B cell (primary cell): ENCODE measurements at regions not wholly inside any gene's neighbourhood (a gene's known extent, or its start where the extent isn't known, plus 50 kb on each side); places are given as distances from the start of the nearest gene placed in this dataset.

Experiments used
- ATAC-seq: fragments of 200-7000 bp; cut with Tn5 transposase; one replicate; pipeline ENCODE4 v1.10.0; 2021; ENCODE audit warnings: low read depth, mild to moderate bottlenecking, moderate number of reproducible peaks, moderate library complexity
- CTCF ChIA-PET: fragments of 350-600 bp; sonication (Branson Sonifier 250); formaldehyde crosslinking; loops from one replicate; lab custom pipeline; 2021; ENCODE audit warnings: antibody characterized with exemption, inconsistent platforms; lab: Charles Lee
- POLR2A ChIA-PET: fragments of 350-600 bp; sonication (Branson Sonifier 250); formaldehyde crosslinking; loops from one replicate; lab custom pipeline; 2021; ENCODE audit warnings: antibody characterized with exemption; lab: Charles Lee
- DNase-seq: peaks from one replicate; pipeline ENCODE4 v3.0.0; 2013
- H2AFZ ChIP-seq: 2 replicates; pipeline ENCODE4 v1.6.1; 2012; ENCODE audit warnings: mild to moderate bottlenecking, low read depth, low read length; ENCODE audit not compliant: insufficient read depth, poor library complexity, severe bottlenecking
- H3K27ac ChIP-seq, 2 donors: 1 replicate in 1 of 2; 2 replicates in 1 of 2; pipeline ENCODE4 v1.5.1; 2012 to 2013; ENCODE audit warnings: low read length in 2 of 2, mild to moderate bottlenecking in 2 of 2, moderate library complexity in 1 of 2
- H3K27me3 ChIP-seq, 4 experiments: fragments of 200-600 bp in 1 of 4; sonication (generic) in 1 of 4; replicated peaks in 1 of 4; 1 replicate in 2 of 4; 2 replicates in 2 of 4; pipeline versions ENCODE4 v1.6.1 to v1.7.0; 2013 to 2016; ENCODE audit warnings: low read length in 3 of 4, mild to moderate bottlenecking in 2 of 4, mixed read lengths in 1 of 4, moderate library complexity in 1 of 4; ENCODE audit not compliant: insufficient read depth in 4 of 4, control insufficient read depth in 3 of 4; ENCODE audit errors: control extremely low read depth in 1 of 4
- H3K36me3 ChIP-seq, 2 experiments: replicated peaks in 1 of 2; 1 replicate in 1 of 2; 2 replicates in 1 of 2; pipeline versions ENCODE4 v1.6.1 to v1.7.1; 2013; ENCODE audit warnings: low read length in 1 of 2; ENCODE audit not compliant: insufficient read depth in 2 of 2, control insufficient read depth in 1 of 2; ENCODE audit errors: control extremely low read depth in 1 of 2, extremely low read depth in 1 of 2
- H3K4me1 ChIP-seq, 2 donors: fragments of 200-600 bp in 1 of 2; sonication (generic) in 1 of 2; 1 replicate in 1 of 2; 2 replicates in 1 of 2; pipeline versions ENCODE4 v1.5.1 to v1.6.1; 2013 to 2017; ENCODE audit warnings: low read length in 2 of 2; ENCODE audit not compliant: control insufficient read depth in 2 of 2, insufficient read depth in 2 of 2
- H3K4me2 ChIP-seq: replicated peaks from 2 replicates; pipeline ENCODE3; 2012; ENCODE audit warnings: mild to moderate bottlenecking, low read depth, low read length; ENCODE audit not compliant: poor library complexity, severe bottlenecking
- H3K4me3 ChIP-seq, 5 experiments: fragments of 200-600 bp in 1 of 5; sonication (generic) in 1 of 5; 1 replicate in 3 of 5; 2 replicates in 2 of 5; pipeline versions ENCODE4 v1.5.1 to v1.7.0; 2011 to 2016; ENCODE audit warnings: low read length in 4 of 5, mild to moderate bottlenecking in 4 of 5, low read depth in 2 of 5, control low read depth in 1 of 5, moderate library complexity in 1 of 5; ENCODE audit not compliant: insufficient read depth in 1 of 5; ENCODE audit errors: control extremely low read depth in 1 of 5, extremely low read depth in 1 of 5
- H3K79me2 ChIP-seq: fragments of 200-600 bp; sonication (generic); one replicate; pipeline ENCODE4 v1.6.0; 2016; ENCODE audit warnings: low read length; ENCODE audit not compliant: control insufficient read depth, insufficient read depth
- H3K9ac ChIP-seq: fragments of 200-600 bp; sonication (generic); 2 replicates; pipeline ENCODE4 v1.6.1; 2017; ENCODE audit warnings: mild to moderate bottlenecking, low read length, moderate library complexity
- H3K9me3 ChIP-seq, 3 donors: one replicate each; pipeline versions ENCODE4 v1.6.1 to v1.7.1; 2013; ENCODE audit warnings: low read length in 2 of 3; ENCODE audit not compliant: control insufficient read depth in 2 of 3, insufficient read depth in 1 of 3; ENCODE audit errors: control extremely low read depth in 1 of 3
- H4K20me1 ChIP-seq: 2 replicates; pipeline ENCODE4 v1.6.0; 2012; ENCODE audit warnings: mild to moderate bottlenecking, low read length; ENCODE audit not compliant: insufficient read depth, control insufficient read depth, poor library complexity, severe bottlenecking
- H3K27ac Mint-ChIP-seq: one replicate; pipeline ENCODE4 v1.8.0; 2021; ENCODE audit warnings: mixed read lengths
- H3K27me3 Mint-ChIP-seq: one replicate; pipeline ENCODE4 v1.8.0; 2021; ENCODE audit warnings: mixed read lengths
- H3K4me1 Mint-ChIP-seq: one replicate; pipeline ENCODE4 v1.8.0; 2021; ENCODE audit warnings: mixed read lengths
- H3K4me3 Mint-ChIP-seq: one replicate; pipeline ENCODE4 v1.8.0; 2021; ENCODE audit warnings: mixed read lengths
- H3K9me3 Mint-ChIP-seq: one replicate; pipeline ENCODE4 v1.8.0; 2022; ENCODE audit warnings: mixed read lengths; ENCODE audit not compliant: insufficient read depth
- EZH2 ChIP-seq: IDR thresholded peaks from 2 replicates; pipeline ENCODE4 v1.6.1; 2012; ENCODE audit warnings: borderline replicate concordance, low read depth, mild to moderate bottlenecking, moderate library complexity, low read length; ENCODE audit not compliant: insufficient read depth, poor library complexity, severe bottlenecking
- WGBS: methylation state at CpG from one replicate; pipeline ENCODE4 v1.1.5; 2013; ENCODE audit warnings: missing lambda C conversion rate; ENCODE audit not compliant: insufficient coverage; 5-methylcytosine and 5-hydroxymethylcytosine counted together
- intact Hi-C: fragments of 100-400 bp; cut with micrococcal nuclease; formaldehyde crosslinking; loops from one replicate; pipeline ENCODE4 v1.10.0; 2022
- TF ChIP-seq, protein P1 (sequence below): fragments of 200-600 bp; IDR thresholded peaks from one replicate; pipeline ENCODE4 v1.8.0; 2022; ENCODE audit warnings: antibody characterized with exemption, mild to moderate bottlenecking

DNA sequence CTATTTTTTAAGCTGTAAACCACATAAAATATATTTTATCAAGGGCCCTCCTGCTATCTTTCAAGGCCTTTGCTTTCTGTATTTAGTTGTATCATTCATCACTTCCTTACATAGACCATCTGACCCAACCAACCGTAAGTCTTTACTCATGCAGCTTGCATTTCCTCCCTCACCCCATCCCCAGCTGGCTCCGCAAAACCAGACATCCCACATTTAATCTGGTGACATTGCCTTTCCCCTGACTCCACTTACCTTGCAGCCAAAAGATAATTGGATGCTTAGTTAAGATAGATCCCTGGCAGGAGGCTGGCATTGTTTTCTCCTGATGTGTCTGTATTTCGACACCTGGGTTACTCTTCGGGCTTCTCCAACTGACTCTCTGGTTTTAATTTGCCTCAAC, 183.7 kb upstream of the LDB2 start:
- WGBS: 80% methylated on average over 1 of the region's 4 CpGs
- Histone ChIP-seq H3K9ac (no peak overlapping the region), H3K27ac (no peak overlapping the region), H3K27me3 (no peaks in the 10 kb centered on the region), H3K36me3 (no peaks in the 10 kb centered on the region), H2AFZ (no peak overlapping the region), H3K4me2 (no peak overlapping the region), H3K9me3 (peaks cover 0 to 4% (median 0%) of the 10 kb centered on the region in 3 donors), H3K4me3 (no peak overlapping the region), H3K79me2 (no peaks in the 10 kb centered on the region), H4K20me1 (no peaks in the 10 kb centered on the region), H3K4me1 (no peaks in the 10 kb centered on the region)
- Mint-ChIP-seq H3K4me1 (no peaks in the 10 kb centered on the region), H3K4me3 (no peak overlapping the region), H3K27me3 (no peaks in the 10 kb centered on the region), H3K27ac (no peak overlapping the region), H3K9me3 (no peaks in the 10 kb centered on the region)
- DNase-seq (no peak), ATAC-seq (no peak)
- intact Hi-C loops: no loop called here
- POLR2A ChIA-PET: no interaction called here
- TF ChIP-seq EZH2: no peak
- TF ChIP-seq, protein P1, sequence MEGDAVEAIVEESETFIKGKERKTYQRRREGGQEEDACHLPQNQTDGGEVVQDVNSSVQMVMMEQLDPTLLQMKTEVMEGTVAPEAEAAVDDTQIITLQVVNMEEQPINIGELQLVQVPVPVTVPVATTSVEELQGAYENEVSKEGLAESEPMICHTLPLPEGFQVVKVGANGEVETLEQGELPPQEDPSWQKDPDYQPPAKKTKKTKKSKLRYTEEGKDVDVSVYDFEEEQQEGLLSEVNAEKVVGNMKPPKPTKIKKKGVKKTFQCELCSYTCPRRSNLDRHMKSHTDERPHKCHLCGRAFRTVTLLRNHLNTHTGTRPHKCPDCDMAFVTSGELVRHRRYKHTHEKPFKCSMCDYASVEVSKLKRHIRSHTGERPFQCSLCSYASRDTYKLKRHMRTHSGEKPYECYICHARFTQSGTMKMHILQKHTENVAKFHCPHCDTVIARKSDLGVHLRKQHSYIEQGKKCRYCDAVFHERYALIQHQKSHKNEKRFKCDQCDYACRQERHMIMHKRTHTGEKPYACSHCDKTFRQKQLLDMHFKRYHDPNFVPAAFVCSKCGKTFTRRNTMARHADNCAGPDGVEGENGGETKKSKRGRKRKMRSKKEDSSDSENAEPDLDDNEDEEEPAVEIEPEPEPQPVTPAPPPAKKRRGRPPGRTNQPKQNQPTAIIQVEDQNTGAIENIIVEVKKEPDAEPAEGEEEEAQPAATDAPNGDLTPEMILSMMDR: no peak
- CTCF ChIA-PET: no interaction called here

DNA sequence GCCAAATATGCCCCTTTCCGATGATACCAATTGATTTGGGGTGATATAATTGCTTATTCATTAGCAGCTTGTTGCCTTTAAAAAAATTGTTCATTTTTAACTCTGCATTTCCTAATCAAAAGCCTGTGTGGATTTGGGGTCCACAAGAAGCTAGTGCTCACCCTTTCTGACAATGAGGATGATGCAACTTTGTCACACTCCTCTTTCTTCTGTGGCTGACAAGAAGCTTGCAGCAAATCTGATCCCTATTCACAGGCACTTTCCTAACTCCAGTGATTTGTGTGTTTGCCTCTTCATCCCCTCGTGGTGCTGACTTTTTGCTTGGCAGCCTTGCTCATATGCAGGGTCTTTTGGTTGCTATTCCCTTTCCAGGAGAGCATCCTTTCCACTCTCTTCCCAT, 182.7 kb upstream of the LDB2 start:
- no peak for ATAC-seq
- H3K27ac Mint-ChIP-seq: no peak overlapping the region
- no peak overlapping the region for H3K9ac ChIP-seq
- peaks cover 0 to 4% (median 0%) of the 10 kb centered on the region in 3 donors for H3K9me3 ChIP-seq
- DNase-seq: no peak
- no peak overlapping the region for H2AFZ ChIP-seq
- no peaks in the 10 kb centered on the region for H4K20me1 ChIP-seq
- CTCF ChIA-PET: no interaction called here
- no peak overlapping the region for H3K4me3 Mint-ChIP-seq
- H3K36me3 ChIP-seq: no peaks in the 10 kb centered on the region
- H3K27ac ChIP-seq: no peak overlapping the region
- no peak overlapping the region for H3K4me3 ChIP-seq
- no peak for TF ChIP-seq EZH2
- TF ChIP-seq, protein P1: no peak
- H3K9me3 Mint-ChIP-seq: no peaks in the 10 kb centered on the region
- POLR2A ChIA-PET: no interaction called here
- H3K4me2 ChIP-seq: no peak overlapping the region
- H3K4me1 ChIP-seq: no peaks in the 10 kb centered on the region
- H3K27me3 ChIP-seq: no peaks in the 10 kb centered on the region
- no peaks in the 10 kb centered on the region for H3K4me1 Mint-ChIP-seq
- 42% methylated on average over 1 of the region's 2 CpGs for WGBS
- no peaks in the 10 kb centered on the region for H3K27me3 Mint-ChIP-seq
- intact Hi-C loops: no loop called here
- H3K79me2 ChIP-seq: no peaks in the 10 kb centered on the region
